GDM1 (cell line): ENCODE measurements at regions not wholly inside any gene's neighbourhood (a gene's known extent, or its start where the extent isn't known, plus 50 kb on each side); places are given as distances from the start of the nearest gene placed in this dataset.

ENCODE experiments used
- DNase-seq: peaks from one replicate; lab custom pipeline; 2025; lab: John Stamatoyannopoulos, UW

GRCh38 chr3:124444075-124444474 is 286.2 kb upstream of the UMPS start:
- no peak for DNase-seq

GRCh38 chr3:124444896-124445295 is 285.4 kb upstream of the UMPS start:
- DNase-seq = no peak

DNA sequence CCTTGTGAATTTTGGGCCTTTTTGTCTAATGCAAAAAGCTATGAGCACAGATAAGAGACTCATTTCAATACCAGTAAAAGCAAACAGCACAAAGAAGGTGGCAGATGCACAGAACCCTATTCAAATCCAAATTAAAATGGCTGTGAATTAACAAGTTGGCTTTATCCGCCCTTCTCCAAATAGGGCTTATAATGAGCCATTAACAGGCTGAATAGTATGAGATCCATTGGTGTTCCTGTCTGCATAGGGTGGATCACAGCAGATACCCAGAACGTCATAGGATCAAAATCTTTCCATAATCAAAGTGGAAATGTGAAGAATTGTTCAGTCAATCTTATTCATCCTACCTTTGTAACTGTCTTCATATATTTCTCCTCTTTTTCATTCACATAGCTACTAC is 282.4 kb upstream of the UMPS start:
- no peak for DNase-seq

DNA sequence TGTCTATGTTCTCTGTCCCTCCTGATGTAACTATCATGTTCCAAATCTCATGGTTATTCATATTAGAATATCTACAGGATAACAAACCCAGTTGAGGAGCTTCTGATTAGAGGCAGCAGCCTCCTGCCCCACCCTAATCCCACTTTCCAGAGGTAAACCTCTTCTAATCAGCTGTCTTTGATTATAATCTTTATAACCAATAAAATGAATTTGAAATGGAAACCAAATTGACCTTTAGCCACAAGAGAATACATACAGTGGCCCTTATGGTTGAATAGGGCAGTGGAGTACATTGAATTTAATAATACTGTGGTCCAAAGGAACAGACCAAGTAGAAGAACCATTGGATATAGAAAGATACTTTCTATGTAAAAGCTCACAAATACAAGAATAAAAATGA is 281.3 kb upstream of the UMPS start:
- DNase-seq = no peak

GRCh38 chr3:124450366-124450765 is 279.9 kb upstream of the UMPS start:
- DNase-seq = no peak

DNA sequence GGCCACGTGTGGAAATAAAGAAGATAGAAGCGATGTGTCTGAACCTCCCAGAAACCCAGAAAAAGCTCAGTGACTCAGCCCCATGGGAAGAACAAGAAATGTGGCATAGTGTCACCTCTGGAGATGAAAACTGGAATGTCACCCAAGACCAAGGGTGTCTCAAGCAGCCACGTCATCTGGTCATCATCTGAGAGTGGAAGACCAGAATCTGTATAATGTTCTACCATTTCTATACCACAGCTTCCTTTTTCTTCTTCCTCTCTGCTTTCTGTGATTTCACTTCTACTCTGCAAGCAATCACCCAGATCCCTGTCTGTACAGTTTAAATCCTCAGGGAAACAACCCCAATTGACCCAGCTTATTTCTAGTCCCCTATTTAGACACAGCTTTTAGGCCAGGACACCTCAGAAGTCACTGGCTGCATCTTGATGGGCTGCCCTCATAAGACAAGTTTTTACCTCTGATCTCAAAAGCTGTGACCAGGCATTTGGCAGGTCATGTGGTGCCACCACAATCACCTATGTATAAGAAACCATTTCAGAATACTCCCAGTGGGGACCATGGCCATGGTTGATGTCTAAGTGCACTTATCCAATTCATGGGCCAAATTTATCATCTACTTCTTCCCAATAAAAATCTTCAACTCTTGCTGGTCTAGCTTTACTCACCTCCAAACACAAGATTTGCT is 278.5 kb upstream of the UMPS start:
- DNase-seq = no peak

DNA sequence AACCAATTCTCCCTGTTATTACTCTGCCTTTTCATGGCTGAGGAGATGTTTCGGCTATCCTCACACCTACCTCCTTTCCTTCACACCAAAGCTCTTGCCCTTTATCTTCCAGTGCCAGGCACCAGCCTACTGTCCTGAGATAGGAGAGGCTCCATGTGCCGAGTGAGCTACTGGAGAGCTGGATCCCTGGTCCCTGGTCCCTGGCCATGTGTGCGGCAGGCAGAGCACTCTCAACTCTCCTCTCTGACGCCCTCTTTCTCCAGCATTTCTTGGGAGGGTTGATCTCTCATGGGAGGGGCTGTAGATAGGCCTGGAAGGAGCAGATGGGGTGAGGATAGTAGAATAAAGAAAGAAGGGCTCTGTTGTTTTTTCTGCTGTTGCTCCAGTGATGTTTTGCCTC is 277.1 kb upstream of the UMPS start:
- no peak for DNase-seq

DNA sequence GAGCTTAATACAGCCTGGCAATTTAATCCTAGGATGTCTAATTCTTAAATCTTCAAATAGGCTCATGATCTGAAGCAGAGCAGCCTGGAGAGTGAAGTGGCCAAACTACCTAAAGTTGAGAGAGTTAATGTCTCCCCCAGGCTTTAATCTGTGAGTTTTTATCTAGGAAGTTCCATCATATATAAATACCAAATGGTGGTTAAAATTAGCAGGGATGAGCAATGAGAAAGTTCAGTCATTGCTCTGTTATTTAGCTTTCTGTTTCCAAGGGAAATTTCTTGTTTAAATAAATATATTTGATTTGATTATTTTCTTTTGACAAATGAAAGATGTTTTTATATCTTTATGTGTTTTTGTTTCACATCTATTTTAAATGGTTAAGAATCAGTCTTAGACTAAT is 274.4 kb upstream of the UMPS start:
- no peak for DNase-seq

DNA sequence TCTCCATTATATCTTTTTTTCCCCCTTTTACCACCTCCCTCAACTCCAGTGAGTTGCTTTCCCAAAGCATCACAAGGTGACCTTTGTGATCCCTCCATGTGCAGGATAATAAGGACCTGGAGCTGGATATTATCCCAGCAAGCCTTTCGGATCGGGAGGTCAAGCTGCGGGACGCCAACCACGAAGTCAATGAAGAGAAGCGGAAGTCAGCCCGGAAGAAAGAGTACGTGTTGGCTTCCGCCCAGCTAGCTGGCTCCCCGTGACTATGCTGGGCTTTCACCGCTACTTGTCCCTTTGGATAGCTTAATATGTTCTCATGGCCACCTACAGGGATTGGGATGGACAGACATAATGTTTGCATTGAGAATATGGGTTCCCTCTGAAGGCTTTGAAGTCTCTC is 273.7 kb upstream of the UMPS start:
- DNase-seq = no peak

- no peak for DNase-seq
Measured at GRCh38 chr3:124459678-124460077, 270.6 kb upstream of the UMPS start.

DNA sequence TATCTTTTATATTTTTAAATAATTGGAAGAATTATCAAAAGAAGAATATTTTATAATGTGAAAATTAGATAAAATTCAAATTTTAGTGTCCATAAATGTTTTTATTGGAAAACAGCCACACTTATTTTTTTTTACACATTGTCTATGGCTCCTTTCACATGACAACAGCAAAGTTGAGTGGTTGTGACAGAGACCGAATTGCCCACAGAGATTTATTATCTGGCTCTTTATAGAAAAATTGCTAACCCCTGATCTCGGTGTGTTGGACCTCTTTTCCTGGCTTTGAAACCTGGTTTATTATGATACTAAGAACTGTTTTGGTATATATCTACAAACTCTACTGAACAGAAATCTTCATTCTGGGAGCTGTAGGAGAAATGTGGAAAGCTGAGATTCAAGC is 269.1 kb upstream of the UMPS start:
- DNase-seq = no peak

DNA sequence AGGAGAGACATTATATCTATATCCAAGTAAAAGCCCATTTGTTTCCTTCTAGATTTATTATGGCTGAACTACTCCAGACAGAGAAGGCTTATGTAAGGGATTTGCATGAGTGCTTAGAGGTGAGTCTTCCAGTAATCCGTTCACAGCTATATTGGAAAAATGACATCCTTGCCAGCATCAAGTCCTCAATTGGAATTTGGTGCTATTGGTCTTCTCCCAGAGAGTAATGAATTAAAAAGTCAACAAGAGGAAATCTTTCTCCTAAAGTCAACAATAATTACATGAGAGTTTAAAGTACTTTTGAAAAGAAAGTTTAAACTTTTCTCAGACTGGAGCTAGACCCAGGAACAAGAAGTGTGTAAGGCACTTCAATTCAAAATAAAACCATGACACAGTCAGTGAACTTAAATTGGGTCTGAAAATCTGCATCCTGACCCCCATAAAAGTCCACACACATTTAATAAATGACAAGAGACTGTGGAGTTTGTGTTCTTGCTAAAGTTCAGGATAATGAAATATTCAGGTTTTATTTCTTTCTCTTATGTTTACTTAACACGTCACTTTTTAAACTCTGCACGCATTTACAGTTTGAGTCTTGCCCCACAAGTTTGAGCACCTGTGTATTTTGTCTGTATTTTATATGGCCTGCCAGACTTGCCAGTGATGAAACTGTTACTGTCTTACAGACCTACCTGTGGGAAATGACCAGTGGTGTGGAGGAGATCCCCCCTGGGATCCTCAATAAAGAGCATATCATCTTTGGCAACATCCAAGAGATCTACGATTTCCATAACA is 268.2 kb upstream of the UMPS start:
- no peak for DNase-seq

DNA sequence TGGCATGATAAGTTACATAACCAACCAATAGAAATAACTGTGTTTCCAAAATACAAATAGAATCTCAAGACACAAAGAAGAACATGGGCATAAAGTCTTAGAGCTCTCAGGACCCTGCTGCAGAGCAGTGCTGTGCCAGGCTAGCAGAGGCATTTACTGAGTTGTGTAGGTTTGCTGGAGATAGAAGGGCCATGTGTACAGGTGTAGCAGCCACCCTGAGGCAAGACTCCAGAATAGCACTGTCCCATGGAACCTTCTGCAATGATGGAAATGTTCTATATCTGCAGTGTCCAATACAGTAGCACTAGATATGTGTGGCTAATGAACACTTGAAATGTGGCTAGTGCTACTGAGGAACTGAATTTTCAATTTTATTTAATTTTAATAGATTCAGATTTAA is 267.0 kb upstream of the UMPS start:
- DNase-seq = no peak

DNA sequence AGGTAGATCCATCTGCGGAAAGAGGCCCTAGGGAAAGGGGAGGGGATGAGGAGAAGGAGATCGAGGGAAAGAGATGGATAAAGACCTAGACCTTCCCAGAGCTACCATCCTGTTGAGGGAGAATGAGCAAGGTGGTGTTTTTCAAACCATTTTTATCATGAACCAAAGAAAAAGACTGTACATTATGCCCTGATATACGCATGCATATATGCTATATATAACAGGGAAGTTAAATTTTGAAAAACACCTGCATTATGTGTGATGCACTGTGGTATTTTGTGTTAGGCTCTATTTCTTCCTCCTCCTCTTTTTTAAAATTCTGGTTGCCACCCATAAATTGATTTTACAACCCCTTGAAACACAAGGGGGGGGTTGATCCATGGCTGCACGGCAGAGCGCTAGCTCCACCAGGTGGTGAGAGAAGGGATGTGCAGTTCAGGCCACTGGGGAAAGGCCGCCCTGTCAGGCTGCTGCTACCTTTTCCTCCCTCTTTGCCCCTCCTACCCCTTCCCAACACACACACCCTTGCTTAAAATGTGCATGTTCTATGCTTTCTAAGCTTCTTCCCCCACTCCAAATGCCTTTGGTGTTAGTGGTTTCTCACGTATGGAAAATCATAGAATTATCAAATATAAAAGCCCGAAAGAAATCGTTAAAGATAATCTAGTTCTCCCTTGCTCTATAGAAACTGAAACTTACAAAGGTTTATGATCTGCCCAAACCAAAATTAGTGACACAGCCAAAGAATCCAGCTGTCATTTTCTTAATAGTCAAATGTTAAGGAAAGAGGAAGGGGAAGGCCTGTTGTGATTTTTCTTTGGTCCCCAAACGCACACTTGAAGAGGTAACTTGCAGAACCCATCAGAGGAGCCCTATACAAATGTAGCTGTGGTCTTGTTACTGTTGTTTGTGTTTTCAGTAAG is 262.0 kb upstream of the UMPS start:
- DNase-seq = peak; percentile 36

DNA sequence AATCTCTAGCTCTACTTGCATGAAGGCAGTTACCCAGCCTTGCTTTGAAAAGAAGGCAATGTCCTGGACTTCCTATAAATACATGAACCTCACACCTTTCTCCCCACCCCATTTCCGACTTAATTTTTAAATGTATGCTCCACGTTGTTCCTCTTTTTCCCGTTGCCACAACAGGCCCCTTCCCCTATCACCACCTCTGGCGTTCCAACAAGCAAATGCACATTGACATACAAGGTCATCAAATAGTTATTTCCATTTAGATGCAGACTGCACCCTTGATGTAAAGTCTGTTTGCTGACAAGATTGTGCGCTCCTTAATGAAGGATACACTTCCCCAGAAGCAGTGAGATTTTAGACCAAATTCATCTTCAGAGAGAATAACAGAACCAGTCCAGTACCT is 260.7 kb upstream of the UMPS start:
- no peak for DNase-seq

DNA sequence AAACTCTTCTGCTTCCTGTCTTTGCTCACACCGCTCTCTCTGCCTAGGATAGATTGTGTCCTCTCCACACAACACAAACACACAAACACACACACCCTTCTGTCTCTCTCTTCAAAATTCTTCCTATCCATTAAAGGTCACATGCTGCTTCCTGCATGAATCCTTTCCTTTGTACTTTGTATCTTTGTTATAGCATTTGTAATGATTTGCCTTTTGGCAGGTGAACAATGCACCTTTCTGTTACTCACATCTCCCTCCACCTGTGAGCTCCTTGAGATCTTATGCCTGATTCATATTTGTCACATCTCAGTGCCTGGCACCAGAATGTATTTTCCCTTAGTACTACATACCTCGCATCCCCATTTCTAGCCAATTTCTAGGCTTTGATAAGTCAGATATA is 251.4 kb upstream of the UMPS start:
- no peak for DNase-seq

DNA sequence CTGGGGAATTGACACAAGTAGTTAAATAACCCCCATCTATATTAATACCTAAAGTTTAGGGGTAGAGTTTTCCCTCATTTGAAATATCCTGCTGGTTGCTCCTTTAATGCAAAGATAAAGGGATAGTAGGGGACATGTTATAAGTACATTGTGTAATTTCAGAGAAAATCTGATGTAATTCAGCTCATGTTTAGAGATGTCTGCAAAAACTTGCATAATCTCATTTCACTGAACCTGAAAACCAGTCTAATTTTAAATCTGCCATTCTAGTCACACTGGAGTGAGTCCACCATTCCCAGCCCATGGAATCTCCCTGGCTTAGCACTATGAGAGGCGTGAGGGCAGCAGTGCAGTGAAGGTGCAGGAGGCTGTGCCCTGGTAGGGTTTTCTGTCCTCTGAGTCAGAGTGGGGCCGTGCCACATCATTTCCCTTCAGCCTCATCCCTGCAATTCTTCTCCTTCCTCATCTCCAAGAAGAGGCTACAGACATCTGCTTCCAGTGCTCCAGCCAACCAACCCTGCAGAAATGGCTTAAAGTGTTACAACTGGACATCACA is 246.3 kb upstream of the UMPS start:
- no peak for DNase-seq

DNA sequence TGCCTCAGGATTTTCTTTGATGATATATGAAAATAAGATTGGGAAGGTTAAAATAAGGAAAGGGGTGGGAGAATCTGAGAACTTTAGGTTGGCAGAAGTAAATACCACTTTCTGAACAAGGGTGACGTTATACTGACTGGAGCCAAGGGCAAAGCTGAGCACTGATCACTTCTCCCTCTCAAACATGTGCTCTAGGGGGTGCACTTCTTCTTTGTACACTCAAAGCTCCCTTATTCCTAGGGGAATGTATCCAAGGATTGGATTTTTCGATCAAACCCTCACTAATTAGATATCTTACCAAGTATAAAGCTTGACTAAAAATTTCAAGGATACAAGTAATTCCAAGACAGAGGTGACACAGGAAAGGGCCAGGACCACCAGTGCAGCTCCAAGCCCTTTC is 243.9 kb upstream of the UMPS start:
- no peak for DNase-seq

DNA sequence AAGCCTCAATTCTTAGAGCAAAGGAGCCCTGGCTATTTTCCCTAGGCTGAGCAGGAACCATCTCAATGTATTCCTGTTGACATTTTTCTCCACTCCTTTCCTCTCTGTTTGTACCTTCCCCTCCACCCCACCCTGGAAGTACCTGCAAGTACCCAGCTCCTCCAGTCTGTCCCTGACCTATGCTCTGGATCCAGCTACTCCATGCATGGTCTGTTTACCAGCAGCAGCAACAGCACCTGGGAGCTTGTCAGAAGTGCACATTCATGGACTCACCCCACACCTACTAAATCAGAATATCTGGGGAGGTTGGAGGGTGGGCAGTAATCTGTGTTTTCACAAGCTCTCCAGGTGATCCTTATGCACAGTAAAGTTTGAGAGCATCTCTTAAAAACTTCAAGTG is 240.7 kb upstream of the UMPS start:
- no peak for DNase-seq

GRCh38 chr3:124491098-124491497 is 239.2 kb upstream of the UMPS start:
- DNase-seq = no peak

DNA sequence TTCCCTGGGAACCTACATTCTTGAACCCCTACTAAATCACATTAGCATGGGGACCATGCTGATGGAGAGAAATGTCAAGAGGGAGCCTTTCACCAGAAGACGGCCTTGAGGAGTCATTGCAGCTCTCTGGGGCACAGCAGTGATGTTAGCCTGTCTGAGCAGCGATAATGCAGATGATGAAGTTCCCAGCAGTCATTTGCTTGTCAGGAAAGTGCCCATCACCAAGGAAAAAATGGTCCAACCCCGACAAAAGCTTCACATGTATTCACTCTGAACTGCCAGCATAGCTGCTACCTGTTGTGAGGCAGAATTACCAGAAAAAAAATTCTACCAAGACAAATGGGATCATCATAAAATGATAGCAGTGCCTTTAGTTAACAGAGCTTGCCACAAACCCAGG is 238.4 kb upstream of the UMPS start:
- DNase-seq = no peak

DNA sequence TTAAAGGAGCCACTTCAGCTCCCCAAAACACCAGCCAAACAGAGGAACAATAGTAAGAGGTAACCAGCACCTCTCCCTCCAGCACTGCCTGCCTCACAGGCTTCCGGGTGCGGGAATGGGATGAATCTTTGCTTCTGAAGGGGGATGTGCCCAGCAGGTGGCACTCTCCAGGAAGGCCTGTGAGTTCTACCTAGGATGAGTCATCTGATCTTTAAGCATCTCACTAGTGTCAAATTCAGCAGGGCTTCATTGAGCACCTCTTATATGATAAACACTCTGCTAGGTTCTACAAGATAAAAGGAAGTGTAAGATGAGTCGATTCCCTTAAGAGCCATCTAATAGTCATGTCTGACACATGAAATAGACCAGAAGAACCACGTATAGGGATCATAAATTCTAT is 237.4 kb upstream of the UMPS start:
- no peak for DNase-seq

DNA sequence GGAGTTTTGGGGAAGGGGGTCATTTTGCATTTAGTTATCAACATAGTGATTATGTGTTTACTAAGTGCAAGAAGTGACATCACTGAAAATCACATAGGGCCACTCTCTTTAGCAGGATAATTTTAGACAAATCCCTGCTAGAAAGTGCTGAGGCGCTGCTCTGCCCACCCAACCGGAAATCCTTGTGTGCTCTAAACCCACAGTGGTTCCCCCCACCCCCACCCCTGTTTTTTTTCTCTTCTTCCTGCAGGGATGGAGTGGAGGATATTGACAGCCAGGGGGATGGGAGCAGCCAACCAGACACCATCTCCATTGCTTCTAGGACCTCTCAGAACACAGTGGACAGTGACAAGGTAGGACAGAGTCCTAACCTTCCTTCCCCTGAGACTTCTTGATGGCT is 234.2 kb upstream of the UMPS start:
- DNase-seq = no peak
